ENCODE measurements at regions not wholly inside any gene's neighbourhood (a gene's known extent, or its start where the extent isn't known, plus 50 kb on each side); places are given as distances from the start of the nearest gene placed in this dataset.

- TF ChIP-seq CTCF (IDR thresholded peaks at IDR 0.05; ENCODE audit: unreplicated experiment): no peak
- no peaks in the 10 kb centered on the region for H3K27me3 Mint-ChIP-seq (ENCODE audit: unreplicated experiment)
- H3K9me3 Mint-ChIP-seq (ENCODE audit: unreplicated experiment): peaks cover 11% of the 10 kb centered on the region
- peaks cover 8% of the 10 kb centered on the region for H3K36me3 Mint-ChIP-seq (ENCODE audit: low read depth, unreplicated experiment)
- DNase-seq (ENCODE audit: low spot score): no peak
- H3K27ac Mint-ChIP-seq (ENCODE audit: unreplicated experiment): no peak overlapping the region
- peaks cover 9% of the 10 kb centered on the region for H3K4me1 Mint-ChIP-seq (ENCODE audit: unreplicated experiment)
- no peak overlapping the region for H3K4me3 Mint-ChIP-seq (ENCODE audit: unreplicated experiment)
Measured at GRCh38 chr11:128184981-128185380, 402.4 kb downstream of the ETS1 start.

DNA sequence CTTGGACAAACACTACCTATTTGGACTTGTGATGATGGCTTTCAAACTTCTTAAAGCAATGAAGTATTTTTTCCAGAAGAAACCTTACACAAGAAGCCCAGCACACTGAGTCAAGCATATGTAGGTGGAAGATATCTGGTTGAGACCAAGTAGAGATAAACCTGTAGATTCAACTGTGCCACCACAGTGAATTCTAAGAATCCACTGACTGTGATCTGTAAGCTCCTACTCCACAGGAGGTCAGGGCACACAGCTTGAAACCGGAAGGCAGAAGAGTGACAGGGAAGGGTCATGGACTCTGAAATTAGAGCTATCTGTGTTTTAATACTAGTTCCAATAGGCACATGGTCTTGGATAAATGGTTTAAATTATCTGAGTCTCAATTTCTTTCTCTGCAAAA lies 404.5 kb downstream of the ETS1 start:
- TF ChIP-seq CTCF (IDR thresholded peaks at IDR 0.05; ENCODE audit: unreplicated experiment): no peak
- Mint-ChIP-seq H3K4me3 (ENCODE audit: unreplicated experiment) (no peak overlapping the region), H3K9me3 (ENCODE audit: unreplicated experiment) (peaks cover 11% of the 10 kb centered on the region), H3K4me1 (ENCODE audit: unreplicated experiment) (peaks cover 5% of the 10 kb centered on the region), H3K27me3 (ENCODE audit: unreplicated experiment) (no peaks in the 10 kb centered on the region), H3K36me3 (ENCODE audit: low read depth, unreplicated experiment) (peaks cover 8% of the 10 kb centered on the region), H3K27ac (ENCODE audit: unreplicated experiment) (no peak overlapping the region)
- no peak for DNase-seq (ENCODE audit: low spot score)

- H3K9me3 Mint-ChIP-seq (ENCODE audit: unreplicated experiment): peaks cover 11% of the 10 kb centered on the region
- H3K4me1 Mint-ChIP-seq (ENCODE audit: unreplicated experiment): peaks cover 5% of the 10 kb centered on the region
- no peak overlapping the region for H3K27ac Mint-ChIP-seq (ENCODE audit: unreplicated experiment)
- DNase-seq (ENCODE audit: low spot score): no peak
- no peaks in the 10 kb centered on the region for H3K27me3 Mint-ChIP-seq (ENCODE audit: unreplicated experiment)
- no peak for TF ChIP-seq CTCF (IDR thresholded peaks at IDR 0.05; ENCODE audit: unreplicated experiment)
- no peak overlapping the region for H3K4me3 Mint-ChIP-seq (ENCODE audit: unreplicated experiment)
- peaks cover 8% of the 10 kb centered on the region for H3K36me3 Mint-ChIP-seq (ENCODE audit: low read depth, unreplicated experiment)
Measured at GRCh38 chr11:128181984-128182383, 405.4 kb downstream of the ETS1 start.

DNA sequence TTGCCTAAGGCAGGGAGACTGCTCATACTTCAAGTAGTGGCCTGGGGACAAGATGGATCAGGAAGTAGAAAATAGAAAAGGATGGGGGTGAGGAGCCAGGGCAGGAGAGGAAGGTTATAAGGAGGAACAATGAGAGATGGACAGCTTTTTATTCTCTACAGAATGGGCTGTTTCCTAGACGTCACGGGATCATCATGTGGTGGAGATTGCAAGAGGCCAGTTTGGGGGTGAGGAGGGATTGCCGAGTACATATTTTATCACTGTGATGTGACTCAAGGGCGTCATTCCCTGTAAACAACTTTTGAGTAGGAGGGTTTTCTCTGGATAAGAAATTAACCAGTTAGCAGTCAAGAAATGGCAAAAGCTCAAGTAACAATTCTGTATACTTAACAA lies 406.3 kb downstream of the ETS1 start:
- Mint-ChIP-seq H3K4me1 (ENCODE audit: unreplicated experiment) (peaks cover 5% of the 10 kb centered on the region), H3K36me3 (ENCODE audit: low read depth, unreplicated experiment) (peaks cover 8% of the 10 kb centered on the region), H3K9me3 (ENCODE audit: unreplicated experiment) (peaks cover 11% of the 10 kb centered on the region), H3K27ac (ENCODE audit: unreplicated experiment) (no peak overlapping the region), H3K4me3 (ENCODE audit: unreplicated experiment) (no peak overlapping the region), H3K27me3 (ENCODE audit: unreplicated experiment) (no peaks in the 10 kb centered on the region)
- DNase-seq (ENCODE audit: low spot score): no peak
- no peak for TF ChIP-seq CTCF (IDR thresholded peaks at IDR 0.05; ENCODE audit: unreplicated experiment)

DNA sequence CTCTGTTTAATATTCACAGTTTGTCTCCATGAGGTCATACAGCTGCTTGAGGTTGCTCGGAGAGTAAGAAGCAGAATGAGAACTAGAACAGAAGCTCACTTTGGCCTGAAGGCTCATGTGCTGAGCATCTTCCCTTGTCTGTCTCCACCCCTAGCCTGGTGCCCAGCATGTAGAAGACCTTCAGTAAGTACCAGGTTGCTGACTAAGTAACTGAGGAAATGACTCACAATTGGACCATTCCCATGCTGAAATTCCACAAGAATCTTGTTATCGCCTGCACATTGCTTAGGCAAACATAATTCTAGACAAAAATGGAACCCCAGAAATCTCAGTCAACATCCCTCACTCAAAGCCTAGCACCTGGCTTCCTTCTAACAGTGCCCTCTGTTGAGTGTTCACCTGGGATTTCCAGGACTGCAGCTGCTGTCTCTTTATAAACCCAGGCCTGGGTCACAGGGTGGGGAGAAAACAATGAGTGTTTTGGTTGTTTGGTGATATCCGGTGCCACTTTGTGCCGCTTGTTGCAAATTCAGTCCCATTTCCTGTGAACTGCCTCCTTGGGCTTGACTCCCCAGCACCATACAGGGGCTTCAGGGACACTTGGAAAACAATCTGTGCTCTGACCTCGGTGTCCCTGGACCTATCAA lies 406.8 kb downstream of the ETS1 start:
- H3K4me1 Mint-ChIP-seq (ENCODE audit: unreplicated experiment): peaks cover 5% of the 10 kb centered on the region
- H3K4me3 Mint-ChIP-seq (ENCODE audit: unreplicated experiment): no peak overlapping the region
- DNase-seq (ENCODE audit: low spot score): no peak
- TF ChIP-seq CTCF (IDR thresholded peaks at IDR 0.05; ENCODE audit: unreplicated experiment): no peak
- no peaks in the 10 kb centered on the region for H3K27me3 Mint-ChIP-seq (ENCODE audit: unreplicated experiment)
- peaks cover 11% of the 10 kb centered on the region for H3K9me3 Mint-ChIP-seq (ENCODE audit: unreplicated experiment)
- peaks cover 6% of the 10 kb centered on the region for H3K36me3 Mint-ChIP-seq (ENCODE audit: low read depth, unreplicated experiment)
- no peak overlapping the region for H3K27ac Mint-ChIP-seq (ENCODE audit: unreplicated experiment)
